Gastrocnemius medialis (tissue), 4 donors: ENCODE measurements at regions not wholly inside any gene's neighbourhood (a gene's known extent, or its start where the extent isn't known, plus 50 kb on each side); places are given as distances from the start of the nearest gene placed in this dataset.

Experiments used
- POLR2A ChIP-seq, 2 donors: fragments of 450-650 bp; IDR thresholded peaks; one replicate each; pipeline ENCODE4 v1.6.1; 2017; ENCODE audit warnings: antibody characterized with exemption in 2 of 2, mild to moderate bottlenecking in 2 of 2, moderate library complexity in 2 of 2
- TF ChIP-seq, protein P1 (sequence below), 5 experiments: fragments of 450-650 bp in 3 of 5; fragments of 200-600 bp in 2 of 5; sonication (generic) in 2 of 5; IDR thresholded peaks in 4 of 5; conservative IDR thresholded peaks in 1 of 5; 1 replicate in 4 of 5; 2 replicates in 1 of 5; pipeline ENCODE4 v1.5.1; 2016 to 2019; ENCODE audit warnings: antibody characterized with exemption in 5 of 5, mild to moderate bottlenecking in 3 of 5, moderate library complexity in 3 of 5

DNA sequence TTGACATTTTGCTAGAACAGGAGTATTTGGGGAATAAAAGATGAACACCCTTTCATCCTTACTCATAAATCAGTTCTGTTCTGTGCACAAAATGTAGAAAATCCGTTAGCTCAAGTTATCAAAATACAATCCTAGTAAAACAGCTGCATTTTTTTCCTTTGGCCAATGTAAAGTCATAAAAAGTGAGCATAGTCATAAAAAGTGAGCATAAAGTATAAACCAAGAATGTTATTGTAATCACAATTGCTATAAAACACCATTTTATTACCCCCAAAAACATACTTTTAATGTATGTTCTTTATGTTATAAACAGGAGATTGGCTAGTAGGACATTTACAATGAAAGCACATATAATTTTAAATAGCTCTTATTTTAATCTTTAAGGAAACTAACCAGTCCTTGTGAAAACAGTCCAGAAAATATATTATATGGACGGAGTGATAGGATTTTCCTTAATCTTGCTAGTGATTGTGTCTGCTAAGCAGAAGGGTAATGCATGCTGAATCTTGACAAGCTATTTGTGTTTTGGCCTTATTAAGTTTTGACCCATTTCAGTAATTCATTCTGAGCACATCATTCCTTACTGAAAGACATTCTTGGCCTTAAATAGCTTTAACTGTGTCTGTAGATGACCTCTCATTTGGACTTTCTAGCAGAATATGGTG, 891.8 kb downstream of the DSC3 start:
- TF ChIP-seq, protein P1, sequence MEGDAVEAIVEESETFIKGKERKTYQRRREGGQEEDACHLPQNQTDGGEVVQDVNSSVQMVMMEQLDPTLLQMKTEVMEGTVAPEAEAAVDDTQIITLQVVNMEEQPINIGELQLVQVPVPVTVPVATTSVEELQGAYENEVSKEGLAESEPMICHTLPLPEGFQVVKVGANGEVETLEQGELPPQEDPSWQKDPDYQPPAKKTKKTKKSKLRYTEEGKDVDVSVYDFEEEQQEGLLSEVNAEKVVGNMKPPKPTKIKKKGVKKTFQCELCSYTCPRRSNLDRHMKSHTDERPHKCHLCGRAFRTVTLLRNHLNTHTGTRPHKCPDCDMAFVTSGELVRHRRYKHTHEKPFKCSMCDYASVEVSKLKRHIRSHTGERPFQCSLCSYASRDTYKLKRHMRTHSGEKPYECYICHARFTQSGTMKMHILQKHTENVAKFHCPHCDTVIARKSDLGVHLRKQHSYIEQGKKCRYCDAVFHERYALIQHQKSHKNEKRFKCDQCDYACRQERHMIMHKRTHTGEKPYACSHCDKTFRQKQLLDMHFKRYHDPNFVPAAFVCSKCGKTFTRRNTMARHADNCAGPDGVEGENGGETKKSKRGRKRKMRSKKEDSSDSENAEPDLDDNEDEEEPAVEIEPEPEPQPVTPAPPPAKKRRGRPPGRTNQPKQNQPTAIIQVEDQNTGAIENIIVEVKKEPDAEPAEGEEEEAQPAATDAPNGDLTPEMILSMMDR (IDR thresholded peaks at IDR 0.05 in 4 of 5, conservative IDR thresholded peaks at IDR 0.05 in 1 of 5): no peak
- TF ChIP-seq POLR2A (IDR thresholded peaks at IDR 0.05): no peak
